ENCODE measurements at regions not wholly inside any gene's neighbourhood (a gene's known extent, or its start where the extent isn't known, plus 50 kb on each side); places are given as distances from the start of the nearest gene placed in this dataset.
"Not testable (repeated sequence)": the region's sequence is repeated elsewhere in the genome, so short reads cannot be mapped to it uniquely, and the experiment has no call there.

DNA sequence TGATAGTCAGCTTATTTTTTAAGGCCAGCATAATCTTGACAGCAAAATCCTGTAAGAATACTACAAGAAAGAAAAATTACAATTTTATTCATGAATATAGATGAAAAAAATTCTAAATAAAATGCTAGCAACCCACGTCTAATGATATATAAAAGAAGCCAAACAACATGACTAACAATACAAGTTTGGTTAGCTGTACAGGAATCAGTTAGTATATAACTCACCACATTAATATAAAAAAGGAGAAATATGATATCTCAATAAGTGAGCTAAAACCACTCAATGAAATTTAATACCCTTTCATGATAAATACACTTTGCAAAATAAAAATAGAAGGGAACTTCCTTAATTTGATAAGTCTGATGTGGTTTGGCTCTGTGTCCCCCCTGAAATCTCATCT is 139.7 kb upstream of the MAN2A1 start:
- H3K4me1 ChIP-seq = no peaks in the 10 kb centered on the region
- peaks cover 0 to 24% (median 14%) of the 10 kb centered on the region in 8 donors for H3K9me3 ChIP-seq
- H3K4me3 ChIP-seq = no peak overlapping the region
- intact Hi-C loops (cut with DNase I; ENCODE audit: low total_unique reads) = no loop called here
- TF ChIP-seq POLR2AphosphoS5 (IDR thresholded peaks at IDR 0.05) (no peak), POLR2A (IDR thresholded peaks at IDR 0.05) (no peak)
- TF ChIP-seq, protein P1, sequence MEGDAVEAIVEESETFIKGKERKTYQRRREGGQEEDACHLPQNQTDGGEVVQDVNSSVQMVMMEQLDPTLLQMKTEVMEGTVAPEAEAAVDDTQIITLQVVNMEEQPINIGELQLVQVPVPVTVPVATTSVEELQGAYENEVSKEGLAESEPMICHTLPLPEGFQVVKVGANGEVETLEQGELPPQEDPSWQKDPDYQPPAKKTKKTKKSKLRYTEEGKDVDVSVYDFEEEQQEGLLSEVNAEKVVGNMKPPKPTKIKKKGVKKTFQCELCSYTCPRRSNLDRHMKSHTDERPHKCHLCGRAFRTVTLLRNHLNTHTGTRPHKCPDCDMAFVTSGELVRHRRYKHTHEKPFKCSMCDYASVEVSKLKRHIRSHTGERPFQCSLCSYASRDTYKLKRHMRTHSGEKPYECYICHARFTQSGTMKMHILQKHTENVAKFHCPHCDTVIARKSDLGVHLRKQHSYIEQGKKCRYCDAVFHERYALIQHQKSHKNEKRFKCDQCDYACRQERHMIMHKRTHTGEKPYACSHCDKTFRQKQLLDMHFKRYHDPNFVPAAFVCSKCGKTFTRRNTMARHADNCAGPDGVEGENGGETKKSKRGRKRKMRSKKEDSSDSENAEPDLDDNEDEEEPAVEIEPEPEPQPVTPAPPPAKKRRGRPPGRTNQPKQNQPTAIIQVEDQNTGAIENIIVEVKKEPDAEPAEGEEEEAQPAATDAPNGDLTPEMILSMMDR (IDR thresholded peaks at IDR 0.05 in 8 of 11, conservative IDR thresholded peaks at IDR 0.05 in 3 of 11) = no peak
- 67 to 93% (median 82%) methylated on average over 1 of the region's 1 CpG for WGBS, 5 donors
- no peak overlapping the region for H3K27ac ChIP-seq
- DNase-seq = no peak
- H3K36me3 ChIP-seq = no peaks in the 10 kb centered on the region
- no peaks in the 10 kb centered on the region for H3K27me3 ChIP-seq (replicated peaks in 1 of 7)

DNA sequence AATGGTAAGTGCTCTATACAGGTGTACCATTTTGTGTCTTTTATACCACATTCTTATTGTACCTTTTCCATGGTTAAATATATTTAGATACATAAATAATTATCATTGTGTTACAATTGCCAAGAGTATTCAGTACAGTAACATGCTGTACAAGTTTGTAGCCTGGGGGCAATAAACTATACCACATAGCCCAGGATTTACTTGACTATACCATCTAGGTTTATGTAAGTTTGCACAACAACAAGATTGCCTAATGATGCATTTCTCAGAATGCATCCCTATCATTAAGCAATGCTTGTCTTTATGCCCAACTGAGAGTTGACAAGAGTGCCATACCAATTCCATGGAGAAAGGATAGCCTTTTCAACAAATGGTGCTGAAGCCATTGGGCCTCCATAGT is 136.7 kb upstream of the PJA2 start:
- H3K27me3 ChIP-seq (replicated peaks in 1 of 7) = no peaks in the 10 kb centered on the region
- no peak overlapping the region for H3K4me3 ChIP-seq
- no peak for DNase-seq
- intact Hi-C loops (cut with DNase I; ENCODE audit: low total_unique reads) = no loop called here
- TF ChIP-seq, protein P1 (IDR thresholded peaks at IDR 0.05 in 8 of 11, conservative IDR thresholded peaks at IDR 0.05 in 3 of 11) = no peak
- no peak overlapping the region for H3K27ac ChIP-seq
- peaks cover 0 to 12% (median 5%) of the 10 kb centered on the region in 8 donors for H3K9me3 ChIP-seq
- no peaks in the 10 kb centered on the region for H3K36me3 ChIP-seq
- H3K4me1 ChIP-seq = no peaks in the 10 kb centered on the region

DNA sequence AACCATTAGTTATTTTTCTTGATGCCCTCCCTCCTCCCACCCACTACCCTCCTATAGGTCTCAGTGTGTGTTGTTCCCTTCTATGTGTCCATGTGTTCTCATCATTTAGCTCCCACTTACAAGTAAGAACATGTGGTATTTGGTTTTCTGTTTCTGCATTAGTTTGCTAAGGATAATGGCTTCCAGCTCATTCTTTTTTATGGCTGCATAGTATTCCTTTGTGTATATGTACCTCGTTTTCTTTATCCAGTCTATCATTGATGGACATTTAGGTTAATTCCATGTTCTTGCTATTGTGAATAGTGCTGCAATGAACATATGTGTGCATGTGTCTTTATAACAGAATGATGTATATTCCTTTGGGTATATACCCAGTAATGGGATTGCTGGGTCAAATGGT is 135.1 kb upstream of the PJA2 start:
- H3K27me3 ChIP-seq (replicated peaks in 1 of 7); H3K9me3 ChIP-seq; intact Hi-C loops (cut with DNase I; ENCODE audit: low total_unique reads); H3K36me3 ChIP-seq; H3K4me3 ChIP-seq; H3K4me1 ChIP-seq; H3K27ac ChIP-seq; DNase-seq: not testable (repeated sequence)
- 42 to 94% (median 61%) methylated on average over 1 of the region's 1 CpG for WGBS, 5 donors

DNA sequence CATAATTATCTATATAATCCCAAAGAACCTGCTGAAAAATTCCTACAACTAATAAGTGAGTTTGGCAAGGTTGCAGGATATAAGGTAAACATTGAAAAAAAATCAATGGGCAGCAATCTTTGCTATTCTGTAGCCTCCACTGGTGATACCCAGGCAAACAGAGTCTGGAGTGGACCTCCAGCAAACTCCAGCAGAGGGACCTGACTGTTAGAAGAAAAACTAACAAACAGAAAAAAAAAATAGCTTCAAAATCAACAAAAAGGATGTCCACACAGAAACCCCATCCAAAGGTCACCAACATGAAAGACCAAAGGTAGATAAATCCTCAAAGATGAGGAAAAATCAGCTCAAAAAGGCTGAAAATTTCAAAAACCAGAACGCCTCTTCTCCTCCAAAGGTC is 128.9 kb upstream of the PJA2 start:
- intact Hi-C loops (cut with DNase I; ENCODE audit: low total_unique reads); H3K27ac ChIP-seq; DNase-seq; H3K4me3 ChIP-seq; H3K36me3 ChIP-seq; H3K9me3 ChIP-seq; H3K27me3 ChIP-seq (replicated peaks in 1 of 7); H3K4me1 ChIP-seq: not testable (repeated sequence)
- WGBS, 5 donors = 82 to 100% (median 87%) methylated on average over 1 of the region's 1 CpG

DNA sequence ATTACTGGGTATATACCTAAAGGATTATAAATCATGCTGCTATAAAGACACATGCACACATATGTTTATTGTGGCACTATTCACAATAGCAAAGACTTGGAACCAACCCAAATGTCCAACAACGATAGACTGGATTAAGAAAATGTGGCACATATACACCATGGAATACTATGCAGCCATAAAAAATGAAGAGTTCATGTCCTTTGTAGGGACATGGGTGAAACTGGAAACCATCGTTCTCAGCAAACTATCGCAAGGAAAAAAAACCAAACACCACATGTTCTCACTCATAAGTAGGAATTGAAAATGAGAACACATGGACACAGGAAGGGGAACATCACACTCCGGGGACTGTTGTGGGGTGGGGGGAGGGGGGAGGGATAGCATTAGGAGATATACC is 125.3 kb upstream of the PJA2 start:
- intact Hi-C loops (cut with DNase I; ENCODE audit: low total_unique reads); H3K27ac ChIP-seq; H3K9me3 ChIP-seq; DNase-seq; H3K4me1 ChIP-seq; H3K36me3 ChIP-seq; H3K4me3 ChIP-seq; H3K27me3 ChIP-seq (replicated peaks in 1 of 7): not testable (repeated sequence)
- 90 to 100% (median 95%) methylated on average over 3 to 4 of the region's 4 CpGs for WGBS, 5 donors

DNA sequence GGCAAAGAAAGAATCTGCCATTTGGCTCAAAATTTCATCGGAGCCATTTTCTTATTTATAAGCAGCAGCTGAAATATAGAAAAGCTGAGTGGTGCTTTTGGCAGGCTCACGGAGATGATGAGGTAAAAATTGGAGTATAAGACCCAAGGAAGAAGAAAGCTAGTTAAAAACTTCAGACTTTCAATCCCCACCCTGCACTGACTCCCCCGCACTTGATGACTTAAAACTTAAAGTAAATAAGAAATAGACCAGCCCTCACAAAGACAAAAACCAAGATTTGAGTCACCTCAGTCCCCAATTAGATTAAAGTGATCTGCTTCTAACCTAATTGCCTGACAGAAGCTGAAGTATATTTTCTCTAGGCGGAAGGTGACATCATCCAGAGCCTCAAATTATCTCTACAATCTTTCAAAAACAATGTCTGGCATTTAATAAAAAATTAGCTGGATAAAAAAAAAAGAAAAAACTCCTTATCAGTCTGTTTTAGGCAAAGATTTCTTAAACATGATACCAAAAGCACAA is 124.0 kb upstream of the PJA2 start:
- Histone ChIP-seq H3K27ac (no peak overlapping the region), H3K27me3 (replicated peaks in 1 of 7) (no peaks in the 10 kb centered on the region), H3K9me3 (no peaks in the 10 kb centered on the region), H3K4me3 (no peak overlapping the region), H3K4me1 (no peaks in the 10 kb centered on the region), H3K36me3 (no peaks in the 10 kb centered on the region)
- no peak for DNase-seq
- WGBS, 5 donors = 76 to 92% (median 85%) methylated on average over 4 of the region's 4 CpGs
- intact Hi-C loops (cut with DNase I; ENCODE audit: low total_unique reads) = no loop called here
- TF ChIP-seq, protein P1 (IDR thresholded peaks at IDR 0.05 in 8 of 11, conservative IDR thresholded peaks at IDR 0.05 in 3 of 11) = no peak
- no peak for TF ChIP-seq POLR2A (IDR thresholded peaks at IDR 0.05)
- TF ChIP-seq POLR2AphosphoS5 (IDR thresholded peaks at IDR 0.05) = no peak

Measured in spleen (tissue), 11 donors.